H1 (cell line): ENCODE measurements at regions not wholly inside any gene's neighbourhood (a gene's known extent, or its start where the extent isn't known, plus 50 kb on each side); places are given as distances from the start of the nearest gene placed in this dataset.

Experiments used
- CTCF ChIA-PET: fragments of 300-600 bp; sonication (Branson Sonifier 250); formaldehyde crosslinking; loops from one replicate; lab custom pipeline; 2021; ENCODE audit not compliant: partially characterized antibody; lab: Charles Lee
- POLR2A ChIA-PET: fragments of 300-600 bp; sonication (Branson Sonifier 250); formaldehyde crosslinking; loops from one replicate; lab custom pipeline; 2021; ENCODE audit warnings: inconsistent platforms; ENCODE audit not compliant: partially characterized antibody; lab: Charles Lee
- DNase-seq, 2 experiments: peaks; one replicate each; pipeline versions ENCODE4 v3.0.0 to v3.0.0-alpha.2; 2010 to 2022; ENCODE audit warnings: low spot score in 2 of 2, low read depth in 1 of 2, mixed read lengths in 1 of 2
- FAIRE-seq: peaks from 2 replicates; lab custom pipeline; 2011; peaks lifted over from hg19 to GRCh38; lab: Jason Lieb, UNC
- H2AFZ ChIP-seq: 2 replicates; pipeline ENCODE4 v1.8.1; 2012; ENCODE audit warnings: low read length, inconsistent platforms
- H2AK5ac ChIP-seq: 2 replicates; pipeline ENCODE4 v1.6.1; 2013; ENCODE audit warnings: low read depth, low read length
- H2BK120ac ChIP-seq: replicated peaks from 2 replicates; pipeline ENCODE3; 2013; ENCODE audit warnings: low read depth, low read length, inconsistent platforms
- H2BK12ac ChIP-seq: 2 replicates; pipeline ENCODE4 v1.6.1; 2013; ENCODE audit warnings: low read depth, low read length
- H2BK15ac ChIP-seq: 2 replicates; pipeline ENCODE4 v1.6.1; 2013; ENCODE audit warnings: low read length
- H2BK20ac ChIP-seq: 2 replicates; pipeline ENCODE4 v1.6.1; 2013; ENCODE audit warnings: low read length
- H2BK5ac ChIP-seq: 2 replicates; pipeline ENCODE4 v1.6.1; 2013; ENCODE audit warnings: low read depth, low read length
- H3K14ac ChIP-seq: 2 replicates; pipeline ENCODE4 v1.6.1; 2013; ENCODE audit warnings: inconsistent platforms; ENCODE audit not compliant: insufficient read length
- H3K18ac ChIP-seq: 2 replicates; pipeline ENCODE4 v1.6.1; 2013; ENCODE audit warnings: low read length; ENCODE audit errors: extremely low read depth
- H3K23ac ChIP-seq: 2 replicates; pipeline ENCODE4 v1.6.1; 2013; ENCODE audit warnings: inconsistent platforms; ENCODE audit not compliant: insufficient read length
- H3K23me2 ChIP-seq: 2 replicates; pipeline ENCODE4 v1.6.1; 2013; ENCODE audit warnings: low read depth, low read length
- H3K27ac ChIP-seq: 2 replicates; pipeline ENCODE4 v1.6.1; 2011; ENCODE audit warnings: low read depth, low read length, inconsistent platforms
- H3K27me3 ChIP-seq, 4 experiments: replicated peaks in 1 of 4; 1 replicate in 1 of 4; 2 replicates in 3 of 4; pipeline versions ENCODE4 v1.6.1 to v1.8.1; 2011 to 2013; ENCODE audit warnings: low read length in 3 of 4, mild to moderate bottlenecking in 3 of 4, inconsistent platforms in 2 of 4, mixed read lengths in 2 of 4, moderate library complexity in 1 of 4; ENCODE audit not compliant: control insufficient read depth in 3 of 4, insufficient read depth in 3 of 4; ENCODE audit errors: extremely low read depth in 1 of 4
- H3K36me3 ChIP-seq, 4 experiments: 2 replicates each; pipeline versions ENCODE4 v1.6.1 to v1.8.1; 2011 to 2013; ENCODE audit warnings: mild to moderate bottlenecking in 4 of 4, low read length in 3 of 4, moderate library complexity in 2 of 4, control low read depth in 1 of 4, inconsistent platforms in 1 of 4; ENCODE audit not compliant: insufficient read depth in 4 of 4, control insufficient read depth in 2 of 4
- H3K4ac ChIP-seq: replicated peaks from 2 replicates; pipeline ENCODE3; 2013; ENCODE audit warnings: low read length, low read depth, mixed read lengths, inconsistent platforms; ENCODE audit not compliant: insufficient read length
- H3K4me1 ChIP-seq, 4 experiments: replicated peaks in 1 of 4; 1 replicate in 1 of 4; 2 replicates in 3 of 4; pipeline versions ENCODE4 v1.6.1 to v1.8.1; 2011 to 2013; ENCODE audit warnings: low read length in 3 of 4, inconsistent platforms in 2 of 4, mixed read lengths in 1 of 4; ENCODE audit not compliant: insufficient read depth in 4 of 4, control insufficient read depth in 3 of 4
- H3K4me2 ChIP-seq, 2 experiments: 2 replicates each; pipeline versions ENCODE4 v1.6.1 to v1.8.1; 2011 to 2013; ENCODE audit warnings: low read depth in 2 of 2, low read length in 2 of 2, control low read depth in 1 of 2, inconsistent platforms in 1 of 2, mild to moderate bottlenecking in 1 of 2; ENCODE audit not compliant: insufficient read depth in 1 of 2
- H3K4me3 ChIP-seq, 4 experiments: fragments of 200-600, 300-600 bp in 1 of 4; sonication (generic), shearing (Covaris generic), sonication (Bioruptor Twin) in 1 of 4; 2 replicates each; pipeline versions ENCODE4 v1.5.1 to v1.8.1; 2011 to 2016; ENCODE audit warnings: low read length in 4 of 4, low read depth in 3 of 4, control low read depth in 2 of 4, inconsistent platforms in 2 of 4, mild to moderate bottlenecking in 2 of 4, mixed read lengths in 1 of 4, moderate library complexity in 1 of 4; ENCODE audit not compliant: insufficient read depth in 2 of 4; ENCODE audit errors: extremely low read depth in 1 of 4
- H3K56ac ChIP-seq: replicated peaks from 2 replicates; pipeline ENCODE3; 2013; ENCODE audit warnings: low read depth, mild to moderate bottlenecking, mixed read lengths, low read length, inconsistent platforms; ENCODE audit not compliant: insufficient read length
- H3K79me1 ChIP-seq: 2 replicates; pipeline ENCODE4 v1.6.1; 2013; ENCODE audit warnings: low read depth, low read length, control low read depth
- H3K79me2 ChIP-seq, 2 experiments: 2 replicates each; pipeline versions ENCODE4 v1.6.1 to v1.8.1; 2012 to 2013; ENCODE audit warnings: low read length in 2 of 2, mild to moderate bottlenecking in 2 of 2, inconsistent platforms in 1 of 2; ENCODE audit not compliant: insufficient read depth in 2 of 2, control insufficient read depth in 1 of 2
- H3K9ac ChIP-seq, 4 experiments: replicated peaks in 1 of 4; 1 replicate in 1 of 4; 2 replicates in 3 of 4; pipeline versions ENCODE4 v1.6.1 to v1.8.1; 2011 to 2013; ENCODE audit warnings: low read depth in 3 of 4, low read length in 3 of 4, control low read depth in 2 of 4, mild to moderate bottlenecking in 2 of 4, moderate library complexity in 2 of 4, inconsistent platforms in 1 of 4; ENCODE audit errors: extremely low read depth in 1 of 4
- H3K9me3 ChIP-seq, 2 experiments: 2 replicates each; pipeline versions ENCODE4 v1.6.1 to v1.8.1; 2012 to 2013; ENCODE audit warnings: mild to moderate bottlenecking in 2 of 2, moderate library complexity in 2 of 2, control low read depth in 1 of 2, inconsistent platforms in 1 of 2, low read depth in 1 of 2, low read length in 1 of 2, mixed read lengths in 1 of 2; ENCODE audit not compliant: insufficient read depth in 2 of 2
- H4K20me1 ChIP-seq, 2 experiments: replicated peaks in 1 of 2; 2 replicates each; pipeline versions ENCODE3 to v1.8.1; 2011 to 2013; ENCODE audit warnings: inconsistent platforms in 2 of 2, low read length in 2 of 2, mild to moderate bottlenecking in 1 of 2; ENCODE audit not compliant: insufficient read depth in 2 of 2, control insufficient read depth in 1 of 2
- H4K5ac ChIP-seq: 2 replicates; pipeline ENCODE4 v1.6.1; 2013; ENCODE audit warnings: low read length, low read depth, mixed read lengths, inconsistent platforms; ENCODE audit not compliant: insufficient read length
- H4K8ac ChIP-seq: 2 replicates; pipeline ENCODE4 v1.8.0; 2013; ENCODE audit warnings: mild to moderate bottlenecking, moderate library complexity, low read length, inconsistent platforms; ENCODE audit not compliant: insufficient read depth; ENCODE audit errors: extremely low read depth
- H4K91ac ChIP-seq: replicated peaks from 2 replicates; pipeline ENCODE3; 2013; ENCODE audit warnings: low read length, mixed read lengths, inconsistent platforms; ENCODE audit not compliant: insufficient read length
- EZH2 ChIP-seq: fragments of 200-600 bp; sonication (generic); IDR thresholded peaks from 2 replicates; pipeline ENCODE4 v1.7.1; 2012; ENCODE audit warnings: low read depth, mild to moderate bottlenecking, moderate library complexity, low read length, inconsistent platforms; ENCODE audit not compliant: severe bottlenecking
- JUN ChIP-seq: IDR thresholded peaks from 2 replicates; pipeline ENCODE4 v1.6.1; 2011; ENCODE audit warnings: low read depth, mild to moderate bottlenecking, improper control_type of control experiment, low read length
- RFX5 ChIP-seq: IDR thresholded peaks from 2 replicates; pipeline ENCODE4 v1.6.1; 2011; ENCODE audit warnings: low read depth, low read length, improper control_type of control experiment, borderline replicate concordance
- YY1 ChIP-seq: IDR thresholded peaks from 2 replicates; pipeline ENCODE4 v1.6.1; 2011; ENCODE audit warnings: low read depth, mild to moderate bottlenecking, low read length
- WGBS, 2 experiments: shearing (Covaris generic) in 1 of 2; methylation state at CpG; one replicate each; pipeline versions ENCODE4 v1.1.6 to v1.1.7; 2013 to 2015; ENCODE audit warnings: low lambda C conversion rate in 2 of 2, mixed read lengths in 2 of 2, inconsistent platforms in 1 of 2, low coverage in 1 of 2, missing lambda C conversion rate in 1 of 2; ENCODE audit not compliant: insufficient replicate concordance in 2 of 2, insufficient coverage in 1 of 2, insufficient read length in 1 of 2; ENCODE audit errors: extremely low coverage in 1 of 2, missing lambda C conversion rate in 1 of 2; 5-methylcytosine and 5-hydroxymethylcytosine counted together

DNA sequence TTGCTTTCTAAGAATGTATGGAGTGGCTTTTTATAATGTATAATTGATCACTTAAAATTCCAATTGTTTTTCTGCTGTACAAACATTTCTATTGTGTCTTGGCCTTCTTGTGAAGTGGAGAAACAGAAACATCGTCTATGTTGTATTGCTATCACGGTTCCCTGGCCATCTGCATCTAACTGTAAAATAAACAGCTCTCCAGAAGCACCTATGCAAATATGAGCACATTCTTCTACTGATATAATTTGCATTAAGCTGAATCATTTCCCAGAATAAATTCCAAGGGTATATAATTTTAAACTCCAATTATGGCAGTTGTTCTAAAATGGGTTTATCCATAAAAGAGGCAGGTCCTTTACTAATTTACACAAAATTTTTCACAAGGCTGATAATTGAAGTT is 261.6 kb upstream of the STS start:
- Histone ChIP-seq H3K56ac (no peak overlapping the region), H3K9me3 (no peaks in the 10 kb centered on the region), H2BK20ac (no peak overlapping the region), H3K79me1 (no peaks in the 10 kb centered on the region), H3K18ac (no peak overlapping the region), H2BK120ac (no peak overlapping the region), H4K91ac (no peak overlapping the region), H4K8ac (no peak overlapping the region), H2BK15ac (no peak overlapping the region), H2AFZ (no peak overlapping the region), H3K4me1 (no peaks in the 10 kb centered on the region), H3K36me3 (no peaks in the 10 kb centered on the region), H3K27me3 (no peaks in the 10 kb centered on the region), H4K20me1 (no peaks in the 10 kb centered on the region), H3K4ac (no peak overlapping the region), H3K23ac (no peak overlapping the region), H2BK12ac (no peak overlapping the region), H3K23me2 (no peaks in the 10 kb centered on the region), H2AK5ac (no peak overlapping the region), H2BK5ac (no peak overlapping the region), H3K9ac (no peak overlapping the region), H3K27ac (no peak overlapping the region), H3K79me2 (no peaks in the 10 kb centered on the region), H4K5ac (no peak overlapping the region), H3K4me3 (no peak overlapping the region), H3K14ac (no peak overlapping the region), H3K4me2 (no peak overlapping the region)
- WGBS, 2 experiments = 91% methylated on average over 2 of the region's 2 CpGs; no CpG with 5 or more reads in 1 of the 2 experiments
- ChIA-PET CTCF (no interaction called here), POLR2A (no interaction called here)
- DNase-seq = no peak
- no peak for FAIRE-seq
- TF ChIP-seq YY1 = no peak
- no peak for TF ChIP-seq JUN
- no peak for TF ChIP-seq RFX5
- no peak for TF ChIP-seq EZH2
